GM18858 (cell line): ENCODE measurements at regions not wholly inside any gene's neighbourhood (a gene's known extent, or its start where the extent isn't known, plus 50 kb on each side); places are given as distances from the start of the nearest gene placed in this dataset.
A peak's percentile ranks its signal among the peaks of the same experiment; 100 is the strongest.

Source experiments
- ATAC-seq: cut with Tn5 transposase; IDR thresholded peaks from one replicate; pipeline ENCODE4 v1.9.1; 2021; ENCODE audit not compliant: unreplicated experiment

DNA sequence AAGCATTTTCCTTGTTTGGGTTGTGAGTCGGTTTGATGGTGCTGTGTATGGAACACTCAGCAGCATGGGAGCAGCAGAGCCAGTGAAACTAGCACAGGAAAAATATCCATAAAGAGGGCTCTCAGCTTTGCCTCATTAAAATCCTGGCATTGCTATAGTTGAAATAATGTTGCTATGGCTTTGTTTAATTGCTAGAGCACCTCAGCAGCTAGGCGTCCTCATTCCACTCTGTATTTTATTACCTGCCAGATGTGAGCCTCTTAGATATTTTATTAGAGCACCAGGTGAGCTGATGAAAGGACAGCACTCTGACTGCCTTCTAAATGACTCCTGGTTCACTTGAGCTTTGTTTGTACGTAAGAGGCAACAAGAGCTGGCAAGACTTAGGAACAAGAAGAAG is 232.4 kb downstream of the MTX2 start:
- no peak for ATAC-seq

DNA sequence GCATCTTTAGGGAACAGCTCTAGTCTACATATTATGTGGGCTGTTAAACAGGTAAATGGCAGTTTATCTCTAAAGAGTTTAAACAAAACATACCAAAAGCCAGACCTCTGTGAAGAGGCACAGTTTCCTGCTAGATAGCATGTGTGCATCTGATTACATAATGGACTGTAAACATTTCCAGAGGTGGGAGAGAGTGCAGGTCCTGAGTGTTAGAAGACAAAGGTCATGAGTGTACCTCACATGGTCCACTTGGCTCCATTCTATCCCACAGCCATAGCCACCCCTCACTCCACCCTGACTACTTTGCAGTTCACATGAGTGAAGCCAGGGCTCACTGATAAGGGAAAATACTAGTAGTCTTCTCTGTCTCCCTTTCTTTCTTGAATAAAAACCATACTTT is 233.4 kb downstream of the MTX2 start:
- no peak for ATAC-seq

DNA sequence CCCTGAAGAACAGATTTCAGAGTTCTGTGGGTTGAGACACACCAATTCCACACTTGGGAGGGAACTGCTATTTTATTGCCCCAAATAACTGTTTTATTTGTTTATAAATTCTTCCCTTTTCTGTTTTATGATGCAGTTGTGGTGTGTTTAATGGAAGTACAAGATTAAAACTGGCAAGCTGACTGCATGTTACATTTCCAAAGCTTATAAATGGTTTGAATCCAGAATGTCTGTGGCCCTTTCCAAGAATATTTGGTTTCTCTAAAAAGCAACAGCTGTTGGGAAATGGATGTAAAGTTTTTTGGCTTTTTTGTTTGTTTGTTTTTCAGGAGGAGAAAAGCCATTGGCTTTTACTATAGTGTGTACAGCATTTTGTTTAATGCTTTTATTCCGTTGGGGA is 234.5 kb downstream of the MTX2 start:
- ATAC-seq: no peak

DNA sequence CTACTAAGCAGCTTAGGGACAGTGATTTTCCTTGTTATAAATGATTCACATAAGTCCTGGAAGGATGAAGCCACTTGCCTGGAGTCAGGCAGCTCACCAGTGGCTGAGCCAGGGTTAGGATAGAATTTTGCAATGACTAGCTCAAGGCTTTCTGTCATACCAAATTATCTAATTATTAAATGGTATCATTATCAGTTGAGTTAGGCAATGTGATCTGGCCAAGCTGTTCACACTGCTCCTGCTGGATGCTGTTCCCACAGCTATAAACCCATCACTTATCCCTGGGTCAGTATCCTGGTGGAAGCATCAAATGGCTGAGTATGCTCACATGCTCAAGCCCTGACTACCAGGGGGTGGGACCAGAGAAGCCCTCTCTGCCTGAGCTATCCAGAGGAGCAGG is 235.2 kb downstream of the MTX2 start:
- no peak for ATAC-seq

DNA sequence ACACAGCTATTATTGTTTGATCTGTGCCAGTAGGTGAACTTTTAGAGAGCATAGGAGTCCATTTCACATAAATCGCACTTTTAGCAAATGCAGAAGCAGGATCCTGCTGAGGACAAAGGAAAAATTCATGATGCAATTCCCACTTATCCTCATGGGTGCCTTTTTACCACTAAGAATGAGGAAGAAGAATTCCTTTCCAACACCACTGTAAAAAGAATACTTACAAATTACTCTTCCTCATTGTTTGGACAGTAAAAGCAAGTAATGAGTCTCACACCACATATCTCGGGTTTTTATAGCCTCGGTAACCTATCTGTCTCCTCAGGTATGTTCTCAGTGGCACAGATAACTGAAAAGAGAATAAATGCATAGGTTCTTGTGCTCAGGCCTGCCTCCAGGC is 238.5 kb downstream of the MTX2 start:
- ATAC-seq: no peak

DNA sequence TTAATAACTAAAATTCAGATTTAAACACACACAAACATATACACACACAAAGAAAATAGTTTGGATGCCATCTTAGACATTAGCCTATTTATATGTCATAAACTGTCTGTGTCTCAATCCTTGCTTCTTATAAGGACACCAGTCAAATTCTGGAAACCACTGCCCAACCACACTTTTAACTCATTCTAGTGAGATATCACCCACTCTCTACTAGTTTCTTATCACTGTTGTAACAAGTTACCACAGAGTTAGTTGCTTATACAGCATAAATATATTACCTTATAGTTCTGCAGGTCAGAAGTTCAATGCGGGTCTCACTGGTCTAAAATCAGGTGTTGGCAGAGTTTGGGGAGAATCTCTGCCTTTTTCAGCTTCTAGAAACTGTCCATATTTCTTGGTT is 239.1 kb downstream of the MTX2 start:
- ATAC-seq: no peak

DNA sequence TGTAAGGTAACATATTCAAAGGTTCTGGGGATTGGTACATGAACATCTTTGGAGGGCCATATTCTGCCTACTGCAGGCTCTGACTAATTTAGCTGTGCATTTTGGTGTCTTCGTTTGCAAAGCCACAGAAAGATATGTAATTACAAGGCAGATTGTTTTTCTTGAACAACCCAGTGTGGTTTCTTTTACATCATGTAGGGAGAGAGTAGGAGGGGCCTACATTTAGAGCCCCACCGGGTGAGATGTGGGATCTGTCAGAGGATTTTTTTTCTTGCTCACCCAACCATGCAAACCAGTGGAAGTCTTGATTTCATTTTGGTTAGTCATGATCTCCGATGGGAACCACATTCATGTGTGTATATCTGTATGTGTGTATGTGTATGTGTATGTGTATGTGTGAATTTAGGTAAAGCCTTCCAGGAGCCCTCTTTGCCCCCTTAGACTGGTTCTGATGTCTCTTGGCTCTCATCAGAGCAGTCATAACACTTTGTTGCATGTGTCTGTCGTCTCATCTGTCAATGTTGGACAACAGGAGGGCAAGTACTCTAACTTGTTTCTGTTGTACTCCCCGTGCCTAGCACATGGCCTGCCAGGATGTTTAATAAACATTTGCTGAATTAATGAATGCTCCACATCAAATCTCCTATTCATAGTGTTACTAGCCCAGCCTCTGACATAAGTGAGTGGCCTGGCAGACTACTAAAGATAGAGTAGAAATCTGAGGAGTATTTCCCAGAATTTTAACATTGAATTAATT is 239.9 kb downstream of the MTX2 start:
- peak; percentile 73 for ATAC-seq

DNA sequence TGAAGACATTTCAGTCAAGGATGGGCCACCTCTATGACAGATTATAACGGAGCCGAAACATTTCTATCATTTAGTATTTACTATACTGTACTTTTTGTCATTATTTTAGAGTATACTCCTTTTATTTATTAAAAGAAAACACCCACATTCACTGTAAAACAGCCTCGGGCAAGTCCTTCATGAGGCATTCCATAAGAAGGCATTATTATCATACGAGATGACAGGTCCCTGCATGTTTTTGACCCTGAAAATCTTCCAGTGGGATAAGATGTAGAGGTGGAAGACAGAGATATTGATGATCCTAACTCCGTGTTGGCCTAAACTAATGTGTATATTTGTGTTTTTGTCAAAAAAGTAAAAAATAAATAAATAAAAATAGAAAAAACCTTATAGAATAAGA is 245.0 kb downstream of the MTX2 start:
- ATAC-seq: no peak

DNA sequence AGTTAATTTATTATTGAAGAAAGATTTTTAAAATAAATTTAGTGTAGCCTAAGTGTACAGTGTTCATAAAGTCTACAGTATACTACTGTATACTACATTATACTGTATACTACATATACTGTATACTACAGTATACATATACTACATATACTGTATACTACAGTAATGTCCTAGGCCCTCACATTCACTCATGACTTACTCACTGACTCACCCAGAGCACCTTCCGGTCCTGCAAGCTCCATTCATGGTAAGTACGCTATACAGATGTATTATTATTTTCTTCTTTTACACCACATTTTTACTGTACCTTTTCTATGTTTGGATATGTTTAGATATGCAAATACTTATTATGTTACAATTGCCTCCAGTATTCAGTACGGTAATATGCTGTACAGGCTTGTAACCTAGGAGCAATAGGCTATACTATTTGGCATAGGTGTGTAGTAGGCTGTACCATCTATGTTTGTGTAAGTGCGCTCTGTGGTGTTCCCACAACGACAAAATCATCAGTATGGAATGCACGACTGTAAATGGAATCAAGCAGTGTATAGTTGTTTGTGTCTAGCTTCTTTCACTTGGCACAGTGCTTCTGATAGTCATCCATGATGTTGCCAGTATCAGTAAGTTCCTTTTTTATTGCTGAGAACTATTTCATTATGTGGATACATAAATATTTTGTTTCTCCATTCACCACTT is 245.7 kb downstream of the MTX2 start:
- ATAC-seq: no peak

DNA sequence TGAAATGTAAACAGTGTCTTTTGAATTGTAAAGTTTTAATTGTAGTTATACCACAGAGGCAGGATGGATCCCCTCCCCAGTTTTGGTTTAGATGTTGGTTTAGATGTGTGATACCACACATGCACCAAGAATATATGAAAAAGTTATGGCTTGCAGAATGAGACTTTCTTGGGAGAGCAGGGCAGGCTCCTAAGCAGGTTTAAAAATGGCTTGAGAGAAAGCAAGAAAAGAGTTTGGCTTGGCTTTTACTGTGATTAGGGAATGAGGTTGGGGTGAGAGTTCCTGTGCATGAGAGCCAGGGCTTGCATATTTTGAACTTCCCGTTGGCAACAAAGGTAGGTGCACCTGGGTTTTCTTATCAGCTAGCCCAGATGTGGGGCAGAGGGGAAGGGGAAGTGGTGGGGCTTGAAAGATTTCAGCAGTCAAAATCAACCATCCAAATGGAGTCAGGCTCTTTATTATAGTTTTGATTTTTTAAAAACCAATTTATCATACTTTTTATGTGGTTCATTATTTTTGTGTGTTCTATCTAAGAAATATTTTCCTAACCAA is 246.9 kb downstream of the MTX2 start:
- ATAC-seq: no peak

DNA sequence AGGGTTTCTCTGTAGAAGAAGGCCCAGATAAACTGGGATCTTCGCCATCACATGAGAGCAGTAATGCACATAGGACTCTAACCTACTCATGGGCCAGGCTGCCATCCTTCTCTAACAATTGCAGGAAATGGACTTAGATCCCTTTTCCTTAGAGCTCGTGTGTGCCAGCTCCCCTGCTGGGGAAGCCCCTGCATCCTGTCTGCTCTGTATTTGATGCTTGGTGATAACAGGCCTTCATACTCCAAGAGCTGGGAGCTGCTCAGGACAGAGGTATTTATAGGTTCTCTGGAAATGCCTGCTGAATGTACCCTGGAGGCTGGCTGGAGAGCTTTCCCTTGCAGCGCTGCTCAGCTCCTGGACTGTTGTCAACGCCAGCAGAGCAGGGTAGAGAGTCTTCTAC is 249.6 kb downstream of the MTX2 start:
- ATAC-seq: no peak

DNA sequence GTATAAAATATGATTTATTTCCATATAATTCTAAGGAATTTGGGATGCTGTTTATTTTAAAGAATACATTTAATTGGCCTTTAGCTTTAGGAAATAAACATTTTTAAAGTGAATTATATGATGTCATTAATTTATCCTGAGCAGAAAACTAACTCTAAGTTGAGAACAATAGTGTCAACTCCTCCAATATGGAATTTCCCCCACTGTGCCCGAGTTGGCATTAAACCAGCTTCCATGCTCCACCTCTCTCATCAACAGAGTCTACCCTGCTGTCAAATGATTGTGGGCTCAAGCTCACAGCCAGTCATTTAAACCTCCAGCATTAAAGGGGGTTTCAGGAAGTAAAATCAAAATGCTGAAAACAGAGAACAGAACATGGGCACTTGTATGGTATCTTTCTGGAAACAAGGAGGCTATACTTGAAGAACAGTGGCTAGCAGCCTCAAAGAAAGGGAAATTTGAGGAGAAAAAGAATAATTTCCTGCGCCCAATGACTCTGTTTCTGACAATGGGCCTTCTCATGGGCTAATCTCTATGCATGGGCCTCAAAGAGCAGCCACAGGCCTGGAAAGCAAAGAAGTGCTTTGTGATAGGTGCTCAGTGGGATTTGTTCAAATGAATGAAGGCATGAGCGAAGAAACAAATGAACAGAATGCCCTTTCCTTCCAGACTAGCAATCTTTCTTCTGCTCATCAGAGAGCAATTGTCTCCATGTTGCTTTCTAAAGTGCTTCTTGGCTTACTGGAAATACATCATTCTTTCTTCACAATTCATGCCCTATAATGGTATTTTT is 252.8 kb downstream of the MTX2 start:
- no peak for ATAC-seq

DNA sequence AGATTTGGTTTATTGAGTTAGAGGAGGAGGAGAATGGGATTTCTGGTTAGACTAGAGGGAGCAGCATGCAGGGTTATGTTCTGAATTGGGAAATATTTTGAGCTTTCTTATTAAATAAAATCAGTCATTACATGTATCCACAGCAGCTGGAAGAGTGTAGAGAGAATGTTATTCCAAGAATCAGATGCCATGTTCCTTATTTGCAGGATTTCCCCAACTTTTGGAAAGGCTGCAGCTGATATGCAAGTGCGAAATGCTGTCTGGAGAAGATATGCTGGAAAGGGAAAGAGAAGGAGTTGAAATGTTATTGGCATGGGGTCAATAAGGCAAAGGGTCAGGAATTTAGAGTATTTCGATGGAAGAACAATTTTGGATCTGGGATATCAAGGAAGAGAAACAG is 255.8 kb downstream of the MTX2 start:
- no peak for ATAC-seq

DNA sequence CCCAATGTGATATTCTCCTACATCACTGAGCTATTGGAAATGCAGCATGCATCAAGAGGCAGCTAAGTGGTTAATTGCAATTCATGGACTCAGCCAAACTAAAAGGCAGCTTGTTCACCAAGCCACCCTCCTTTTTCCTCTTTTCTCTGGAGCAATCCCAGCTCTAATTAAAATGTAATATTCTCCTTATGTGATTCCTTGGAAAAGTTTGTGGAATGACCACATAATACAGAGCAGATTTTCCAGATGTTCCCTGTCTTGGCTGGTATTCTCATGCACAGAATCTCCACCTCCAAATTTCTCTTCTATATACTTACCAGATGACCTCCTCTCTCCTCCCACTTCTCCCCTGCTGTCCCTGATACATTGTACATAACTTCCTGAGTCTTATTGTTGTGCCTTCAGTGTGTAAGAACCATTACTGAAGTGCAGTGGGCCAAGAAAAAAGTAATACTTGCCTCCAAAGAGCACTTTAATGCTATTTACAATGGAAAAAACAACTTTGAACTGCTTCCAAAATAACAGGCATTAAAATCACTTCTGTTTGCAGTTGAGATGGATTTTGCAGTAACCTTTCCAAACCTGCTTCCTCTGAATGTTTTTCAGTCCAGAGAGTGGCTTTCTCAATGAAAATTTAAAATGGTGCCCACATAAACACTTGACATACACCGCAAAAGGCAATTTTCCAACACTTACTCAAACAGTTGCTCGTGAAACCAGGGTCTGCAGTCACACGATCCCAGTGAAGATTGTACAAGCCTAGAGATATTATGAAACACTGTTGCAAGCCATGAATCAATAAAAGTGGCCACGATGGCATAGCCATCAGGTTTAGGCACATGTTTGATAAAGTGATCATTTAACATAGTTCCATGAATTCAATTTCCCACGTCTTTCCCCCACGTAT is 258.0 kb downstream of the MTX2 start:
- ATAC-seq: no peak

DNA sequence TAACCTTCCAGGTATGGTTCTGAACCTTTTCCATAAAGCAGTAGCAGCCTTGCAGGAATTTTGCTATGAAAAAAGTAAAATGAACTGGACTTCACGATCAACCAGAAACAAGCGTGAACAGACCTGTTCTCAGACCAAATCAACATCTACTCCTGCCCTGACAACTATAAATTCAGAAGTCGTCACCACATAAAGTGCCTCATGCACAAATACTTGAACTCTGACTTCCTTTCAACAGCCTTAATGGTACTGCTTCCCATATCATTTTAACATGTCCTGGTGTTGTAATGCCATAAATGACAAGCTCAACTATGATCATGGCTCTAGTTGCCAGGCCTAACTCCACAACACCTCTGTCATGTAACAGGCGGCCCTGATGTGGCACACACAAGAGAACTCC is 262.4 kb downstream of the MTX2 start:
- ATAC-seq: no peak

DNA sequence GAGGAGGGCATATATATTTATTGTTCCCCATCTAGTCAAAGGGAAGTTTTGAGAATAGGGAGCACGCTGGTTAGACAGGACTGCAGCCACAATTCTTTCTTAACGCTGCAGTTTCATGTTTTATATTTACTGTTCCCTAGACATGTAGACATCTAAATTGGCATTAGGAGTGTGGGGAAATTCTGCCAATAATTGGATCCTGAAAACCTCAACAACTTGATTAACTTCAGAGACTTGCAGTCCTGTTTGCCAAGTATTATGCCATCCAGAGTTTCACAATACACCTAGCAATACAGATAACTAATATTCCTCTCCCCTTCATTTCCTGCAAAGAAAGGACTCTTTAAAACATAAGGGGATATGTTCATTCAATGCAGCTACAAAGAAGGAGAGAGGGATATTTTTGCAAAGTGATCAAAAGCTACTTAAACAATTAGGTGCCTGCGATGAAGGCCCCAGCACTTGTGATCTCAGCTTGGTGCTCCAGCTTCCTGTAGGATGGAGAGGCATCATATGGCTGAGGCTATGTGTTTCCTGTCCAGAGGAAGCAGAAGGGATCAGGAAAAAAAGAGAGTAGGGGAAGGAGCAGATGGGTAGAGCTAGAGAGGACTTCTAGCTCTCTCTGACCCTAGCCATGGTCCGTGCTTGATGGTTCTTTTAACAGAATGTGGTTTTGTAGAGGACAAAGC is 264.4 kb downstream of the MTX2 start:
- no peak for ATAC-seq

DNA sequence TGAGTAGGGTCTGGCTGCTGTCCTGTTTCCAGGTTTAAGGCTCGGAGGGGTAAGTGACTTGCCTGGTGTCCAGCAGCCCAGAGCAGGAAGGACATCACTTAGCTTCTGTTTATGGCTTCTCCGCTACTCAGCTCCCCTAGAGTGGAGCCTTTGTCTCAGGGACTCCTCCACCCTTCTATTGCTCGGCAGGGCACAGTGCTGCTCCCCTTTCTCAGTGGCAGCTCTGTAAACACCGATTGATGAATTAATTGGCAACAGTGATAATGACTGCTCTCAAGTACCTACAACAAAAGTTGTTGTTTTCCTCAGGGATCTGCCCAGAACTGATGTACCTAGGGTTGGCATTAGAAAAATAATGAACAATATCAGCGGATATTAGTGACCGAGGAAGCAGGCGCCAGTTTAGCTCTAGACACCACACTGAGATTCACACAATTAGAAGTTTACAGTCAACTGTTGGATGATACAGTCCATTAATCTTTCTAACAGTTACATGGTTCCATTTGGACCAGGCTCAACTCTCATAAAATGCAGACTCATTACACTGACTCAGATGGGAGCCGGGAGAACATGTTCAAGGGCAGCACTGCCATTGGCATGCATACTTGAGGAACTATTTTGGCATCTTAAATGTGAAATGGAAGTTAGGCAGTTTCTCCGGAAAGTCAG is 265.7 kb downstream of the MTX2 start:
- ATAC-seq: no peak

DNA sequence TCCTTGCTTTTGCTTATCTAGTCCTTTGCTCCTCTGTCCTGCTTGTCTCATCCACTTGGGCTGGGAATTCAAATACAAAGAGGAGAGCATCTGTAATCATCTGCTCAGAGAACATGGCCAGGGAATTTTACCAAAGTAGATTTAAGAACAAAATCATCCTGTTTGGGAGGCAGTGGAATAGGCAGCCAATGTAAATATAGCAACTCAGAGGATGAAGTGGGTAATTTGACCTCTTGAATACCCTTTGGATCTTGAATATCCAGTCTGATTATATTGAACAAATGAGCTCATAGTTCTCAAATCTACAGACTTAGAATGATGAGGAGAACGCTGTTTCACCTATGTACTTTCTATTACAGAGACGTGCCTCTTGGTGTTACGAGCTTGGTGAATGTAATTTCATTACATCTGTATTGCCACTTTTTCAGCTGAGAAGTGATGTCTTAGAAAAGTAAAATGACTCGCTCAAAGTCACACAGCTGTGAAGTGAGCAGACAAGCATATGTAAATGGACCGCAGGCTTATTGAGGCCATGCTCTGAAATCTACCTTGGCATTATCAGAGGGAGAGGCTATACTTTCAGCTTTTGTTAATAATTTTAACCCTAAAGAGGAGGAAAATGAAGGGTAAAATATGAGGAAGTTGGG is 266.3 kb downstream of the MTX2 start:
- ATAC-seq: no peak
